GM18508 (cell line): ENCODE measurements at regions not wholly inside any gene's neighbourhood (a gene's known extent, or its start where the extent isn't known, plus 50 kb on each side); places are given as distances from the start of the nearest gene placed in this dataset.
"Not testable (repeated sequence)": the region's sequence is repeated elsewhere in the genome, so short reads cannot be mapped to it uniquely, and the experiment has no call there.

ENCODE experiments used
- ATAC-seq: cut with Tn5 transposase; IDR thresholded peaks from one replicate; pipeline ENCODE4 v1.9.1; 2021; ENCODE audit warnings: moderate number of reproducible peaks; ENCODE audit not compliant: insufficient read depth, unreplicated experiment

GRCh38 chr7:124261710-124262109 is 228.8 kb upstream of the TMEM229A start:
- no peak for ATAC-seq

DNA sequence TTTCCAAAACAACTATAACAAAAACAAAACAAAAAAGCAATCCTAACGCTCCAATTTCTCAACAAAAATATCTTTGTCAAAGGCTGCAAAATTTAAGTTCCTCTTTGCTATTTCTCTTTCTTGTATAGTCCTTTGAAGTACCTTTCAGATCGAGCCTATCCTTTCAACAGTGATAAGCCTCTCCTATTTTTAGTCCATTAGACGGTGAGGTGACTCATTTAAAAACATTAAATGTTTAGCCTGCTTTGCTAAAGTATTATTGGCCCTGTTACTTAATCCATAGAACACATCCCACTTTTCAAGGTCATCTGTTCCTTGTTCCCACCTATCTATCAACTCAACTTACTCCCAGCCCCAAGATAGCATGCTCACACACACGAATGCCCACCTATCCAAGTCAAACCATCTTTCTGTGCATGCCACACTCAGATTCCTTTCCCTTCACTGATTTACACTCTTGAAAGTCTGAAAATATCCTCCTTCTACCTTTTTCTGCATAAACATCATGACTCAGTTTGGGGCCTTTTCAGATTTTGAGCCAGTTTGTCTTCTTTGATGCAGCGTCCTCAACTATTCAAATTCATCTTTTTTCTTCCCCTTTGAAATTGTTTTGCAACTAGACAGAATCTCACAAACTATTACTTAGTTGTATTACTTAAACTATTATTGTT is 224.9 kb upstream of the TMEM229A start:
- ATAC-seq = peak; percentile 40

DNA sequence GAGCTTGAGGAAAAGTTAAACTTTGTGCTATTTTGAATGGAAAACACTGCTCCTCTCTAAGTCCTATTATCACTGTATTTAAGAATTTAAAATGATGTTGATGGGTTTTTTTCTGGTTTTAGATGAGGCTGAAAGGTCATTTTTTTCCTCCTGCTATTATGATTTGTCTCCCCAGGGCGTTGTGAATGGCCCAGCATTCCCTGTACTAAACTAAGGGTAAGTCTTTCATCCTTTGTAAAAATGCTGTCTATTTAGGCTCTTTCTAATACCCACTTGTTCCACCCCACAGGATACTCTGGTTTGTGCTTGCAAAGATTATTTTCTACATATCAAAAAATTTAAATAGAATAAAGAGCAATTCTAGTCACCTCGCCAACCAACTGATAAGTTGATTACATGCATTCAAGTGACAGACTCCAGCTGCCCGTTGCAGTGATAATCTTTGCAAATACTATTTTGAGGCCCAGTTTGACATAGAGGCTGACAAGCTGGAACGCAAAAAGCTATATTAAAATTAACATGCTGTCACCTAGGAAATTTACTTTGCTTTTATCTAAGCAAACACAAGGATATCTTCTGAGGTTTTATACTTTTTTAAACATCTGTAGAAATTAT is 222.3 kb upstream of the TMEM229A start:
- ATAC-seq = no peak

DNA sequence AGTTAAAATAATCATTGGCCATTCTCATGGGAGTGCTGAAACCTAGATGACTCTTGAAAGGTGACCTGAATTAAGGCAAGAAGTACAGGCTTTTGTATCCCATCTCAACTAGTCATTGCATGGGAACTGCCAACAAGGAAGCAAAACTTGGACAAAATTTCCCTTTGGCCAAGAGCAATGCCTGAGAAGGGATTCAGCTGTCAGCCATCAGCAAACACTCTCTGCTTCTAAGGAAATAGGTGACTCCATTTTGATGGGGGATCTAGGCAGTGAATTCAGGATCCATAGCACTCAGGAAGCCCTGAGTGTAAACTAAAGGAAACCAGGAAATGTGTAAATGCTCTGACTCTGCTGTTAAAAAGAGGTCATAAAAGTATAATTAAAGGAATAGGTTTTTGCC is 221.5 kb upstream of the TMEM229A start:
- no peak for ATAC-seq

- ATAC-seq = no peak
These were observed 218.8 kb upstream of the TMEM229A start for GRCh38 chr7:124251636-124252035.

GRCh38 chr7:124250297-124251034 is 217.6 kb upstream of the TMEM229A start:
- ATAC-seq = no peak

- ATAC-seq = no peak
These were observed 214.8 kb upstream of the TMEM229A start for GRCh38 chr7:124247691-124248090.

GRCh38 chr7:124246262-124246863 is 213.5 kb upstream of the TMEM229A start:
- ATAC-seq = no peak

- ATAC-seq = not testable (repeated sequence)
These were observed 211.6 kb upstream of the TMEM229A start for GRCh38 chr7:124244469-124244868.

GRCh38 chr7:124219681-124220080 is 186.8 kb upstream of the TMEM229A start:
- ATAC-seq = no peak

GRCh38 chr7:124208642-124209041 is 175.8 kb upstream of the TMEM229A start:
- no peak for ATAC-seq

GRCh38 chr7:124208173-124208572 is 175.3 kb upstream of the TMEM229A start:
- no peak for ATAC-seq

- ATAC-seq = no peak
These were observed 172.7 kb upstream of the TMEM229A start for GRCh38 chr7:124205526-124205925.

DNA sequence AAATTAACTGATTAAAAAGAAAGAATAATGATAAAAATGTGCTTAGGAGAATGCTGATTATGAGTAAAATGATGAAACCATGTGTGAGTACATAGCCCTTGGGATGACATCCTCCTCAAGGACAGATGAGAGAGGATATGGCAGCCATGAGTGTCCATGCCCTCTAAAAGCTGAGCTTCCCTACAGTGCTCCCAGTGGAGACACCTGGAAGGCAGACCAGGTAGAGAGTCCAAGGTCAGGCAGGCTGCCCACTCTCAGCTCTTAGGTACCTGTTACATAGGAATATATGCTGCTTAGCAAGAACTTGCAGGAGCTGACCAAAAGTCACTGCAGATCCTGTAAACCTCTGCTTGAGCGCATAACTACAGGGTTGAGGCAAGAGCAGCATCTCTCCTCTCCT is 169.7 kb upstream of the TMEM229A start:
- no peak for ATAC-seq

- no peak for ATAC-seq
These were observed 169.0 kb upstream of the TMEM229A start for GRCh38 chr7:124201768-124202349.

- ATAC-seq = no peak
These were observed 163.7 kb upstream of the TMEM229A start for GRCh38 chr7:124196519-124196918.

- ATAC-seq = no peak
These were observed 160.0 kb upstream of the TMEM229A start for GRCh38 chr7:124192885-124193284.

- no peak for ATAC-seq
These were observed 158.8 kb upstream of the TMEM229A start for GRCh38 chr7:124191713-124192112.

DNA sequence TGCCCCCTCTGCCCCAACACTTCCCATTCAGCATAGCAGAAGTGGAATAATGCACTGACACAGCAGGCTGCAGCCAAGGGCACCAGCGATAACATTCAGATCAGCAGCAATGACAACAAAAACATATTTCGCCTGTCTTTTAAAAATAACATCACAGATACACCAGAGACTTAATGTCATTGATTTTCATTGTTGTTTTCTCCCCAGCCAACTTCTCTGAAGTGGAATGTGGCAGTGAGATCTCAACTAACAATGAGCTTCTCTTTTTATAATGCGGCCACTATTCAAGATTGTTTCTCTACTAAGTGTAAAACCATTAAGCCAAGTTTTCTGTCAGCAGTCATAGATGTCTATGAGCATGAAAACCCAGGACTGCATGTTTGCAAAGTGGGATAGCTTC is 158.2 kb upstream of the TMEM229A start:
- ATAC-seq = no peak

DNA sequence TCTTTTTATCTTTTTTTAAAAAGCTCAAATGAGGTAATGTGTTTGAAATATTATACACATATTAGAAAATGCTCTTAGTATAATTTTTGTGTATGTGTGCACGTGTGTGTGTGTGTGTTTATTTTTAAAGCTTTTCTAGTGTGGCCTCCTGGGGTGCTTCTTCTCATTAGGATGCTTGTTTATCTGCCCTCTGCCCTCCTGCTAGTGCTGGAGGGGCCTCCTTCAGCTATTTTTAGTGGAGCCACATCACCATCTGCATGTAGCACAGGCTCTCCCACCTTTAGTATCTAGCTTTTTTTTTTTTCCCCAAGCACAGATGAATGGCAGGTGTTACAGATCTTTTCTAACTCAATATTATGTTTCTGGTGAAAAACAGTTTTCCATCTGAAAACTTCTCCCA is 155.7 kb upstream of the TMEM229A start:
- ATAC-seq = no peak

DNA sequence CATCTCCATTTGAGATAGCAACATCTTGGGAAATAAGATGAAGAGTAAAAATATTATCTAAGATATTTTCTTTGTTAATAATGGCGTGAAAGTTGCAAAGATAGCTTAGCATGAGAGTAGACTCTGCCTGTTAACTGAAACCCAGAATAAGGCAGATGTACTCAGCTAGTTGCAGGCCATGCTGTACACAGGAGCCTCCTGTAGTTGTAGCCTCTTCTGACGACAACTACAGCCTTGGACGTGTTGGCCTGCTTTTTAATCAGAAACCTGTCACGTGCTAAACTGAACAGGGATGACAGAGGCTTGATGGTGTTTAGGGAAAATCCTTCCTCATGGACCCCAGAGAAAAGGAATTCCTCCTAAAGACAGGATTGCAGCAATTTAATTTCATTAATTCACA is 155.1 kb upstream of the TMEM229A start:
- no peak for ATAC-seq
